Neuronal stem cell (in vitro differentiated cells): ENCODE measurements at regions not wholly inside any gene's neighbourhood (a gene's known extent, or its start where the extent isn't known, plus 50 kb on each side); places are given as distances from the start of the nearest gene placed in this dataset.

Source experiments
- DNase-seq: peaks from one replicate; pipeline ENCODE4 v3.0.0-alpha.2; 2013; ENCODE audit warnings: low spot score
- H2AFZ ChIP-seq: one replicate; pipeline ENCODE4 v1.6.1; 2013; ENCODE audit warnings: mild to moderate bottlenecking, low read length, inconsistent platforms
- H2AK5ac ChIP-seq: 2 replicates; pipeline ENCODE4 v1.6.1; 2013; ENCODE audit warnings: low read depth, mild to moderate bottlenecking, inconsistent platforms, low read length, moderate library complexity, mixed read lengths
- H2BK120ac ChIP-seq: 2 replicates; pipeline ENCODE4 v1.6.1; 2013; ENCODE audit warnings: low read depth, mild to moderate bottlenecking, inconsistent platforms, low read length, moderate library complexity, mixed read lengths
- H2BK12ac ChIP-seq: one replicate; pipeline ENCODE4 v1.6.1; 2013; ENCODE audit warnings: low read length, inconsistent platforms
- H2BK15ac ChIP-seq: 2 replicates; pipeline ENCODE4 v1.6.1; 2013; ENCODE audit warnings: mild to moderate bottlenecking, low read length, inconsistent platforms, mixed read lengths
- H2BK5ac ChIP-seq: one replicate; pipeline ENCODE4 v1.6.1; 2013; ENCODE audit warnings: inconsistent platforms, mild to moderate bottlenecking, low read length, moderate library complexity
- H3K14ac ChIP-seq: one replicate; pipeline ENCODE4 v1.6.1; 2013; ENCODE audit warnings: low read length, inconsistent platforms
- H3K18ac ChIP-seq: 2 replicates; pipeline ENCODE4 v1.6.1; 2013; ENCODE audit warnings: low read length, inconsistent platforms
- H3K23ac ChIP-seq: 2 replicates; pipeline ENCODE4 v1.6.1; 2013; ENCODE audit warnings: low read depth, mild to moderate bottlenecking, mixed read lengths, low read length, inconsistent platforms; ENCODE audit not compliant: poor library complexity
- H3K27ac ChIP-seq: replicated peaks from 3 replicates; pipeline ENCODE4 v1.5.1; 2013; ENCODE audit warnings: low read length, inconsistent platforms
- H3K27me3 ChIP-seq, 3 experiments: 2 replicates each; pipeline ENCODE4 v1.6.1; 2013; ENCODE audit warnings: low read length in 3 of 3, mild to moderate bottlenecking in 2 of 3, inconsistent platforms in 1 of 3, low read depth in 1 of 3, mixed read lengths in 1 of 3, moderate library complexity in 1 of 3; ENCODE audit not compliant: control insufficient read depth in 3 of 3, insufficient read depth in 3 of 3
- H3K36me3 ChIP-seq, 2 donors: replicated peaks in 1 of 2; 2 replicates each; pipeline ENCODE4 v1.6.1; 2013; ENCODE audit warnings: low read length in 2 of 2; ENCODE audit not compliant: control insufficient read depth in 2 of 2, insufficient read depth in 2 of 2
- H3K4ac ChIP-seq: 2 replicates; pipeline ENCODE4 v1.6.1; 2013; ENCODE audit warnings: inconsistent platforms, mild to moderate bottlenecking, low read length, moderate library complexity
- H3K4me1 ChIP-seq, 2 donors: 1 replicate in 1 of 2; 2 replicates in 1 of 2; pipeline ENCODE4 v1.6.1; 2013; ENCODE audit warnings: low read length in 2 of 2, low read depth in 1 of 2; ENCODE audit not compliant: control insufficient read depth in 2 of 2, insufficient read depth in 1 of 2
- H3K4me2 ChIP-seq: one replicate; pipeline ENCODE4 v1.6.1; 2013; ENCODE audit warnings: mild to moderate bottlenecking, low read length, inconsistent platforms; ENCODE audit not compliant: insufficient read depth, poor library complexity, severe bottlenecking
- H3K4me3 ChIP-seq, 2 donors: 2 replicates each; pipeline ENCODE4 v1.5.1; 2013; ENCODE audit warnings: low read length in 2 of 2, mild to moderate bottlenecking in 2 of 2, inconsistent platforms in 1 of 2, moderate library complexity in 1 of 2
- H3K79me1 ChIP-seq: one replicate; pipeline ENCODE4 v1.6.1; 2013; ENCODE audit warnings: low read depth, mild to moderate bottlenecking, inconsistent platforms, low read length, moderate library complexity
- H3K9ac ChIP-seq: one replicate; pipeline ENCODE4 v1.6.1; 2013; ENCODE audit warnings: mild to moderate bottlenecking, low read depth, low read length, inconsistent platforms; ENCODE audit not compliant: poor library complexity
- H3K9me3 ChIP-seq, 2 donors: replicated peaks in 1 of 2; 2 replicates each; pipeline versions ENCODE3 to v1.6.1; 2013; ENCODE audit warnings: low read length in 2 of 2, mild to moderate bottlenecking in 2 of 2, inconsistent platforms in 1 of 2, low read depth in 1 of 2, mixed read lengths in 1 of 2, moderate library complexity in 1 of 2; ENCODE audit not compliant: control insufficient read depth in 2 of 2, insufficient read depth in 1 of 2
- H4K8ac ChIP-seq: one replicate; pipeline ENCODE4 v1.6.1; 2013; ENCODE audit warnings: low read depth, mild to moderate bottlenecking, inconsistent platforms, low read length, moderate library complexity
- H4K91ac ChIP-seq: one replicate; pipeline ENCODE4 v1.6.1; 2013; ENCODE audit warnings: low read length, low read depth, mild to moderate bottlenecking, inconsistent platforms; ENCODE audit not compliant: poor library complexity
- WGBS, 2 donors: extraction: QIAGEN DNeasy Blood & Tissue Kit; methylation state at CpG; one replicate each; pipeline ENCODE4 v1.1.7; 2013; ENCODE audit warnings: missing lambda C conversion rate in 2 of 2, mixed read lengths in 1 of 2; ENCODE audit not compliant: insufficient read length in 2 of 2, insufficient replicate concordance in 1 of 2; ENCODE audit errors: extremely low coverage in 2 of 2; 5-methylcytosine and 5-hydroxymethylcytosine counted together

GRCh38 chr4:23237771-23238170 lies 545.0 kb downstream of the GBA3 start:
- H3K23ac ChIP-seq = no peak overlapping the region
- H4K91ac ChIP-seq = no peak overlapping the region
- H3K18ac ChIP-seq = no peak overlapping the region
- no peak overlapping the region for H3K27ac ChIP-seq
- H3K4me3 ChIP-seq = no peak overlapping the region
- peaks cover 9 to 10% of the 10 kb centered on the region in 2 donors for H3K4me1 ChIP-seq
- no peaks in the 10 kb centered on the region for H3K36me3 ChIP-seq
- no peak for DNase-seq
- H3K27me3 ChIP-seq = no peaks in the 10 kb centered on the region
- no peak overlapping the region for H2BK120ac ChIP-seq
- H2BK5ac ChIP-seq = no peak overlapping the region
- WGBS, 2 donors = no CpG with 5 or more reads among the region's 3 CpGs
- H2BK15ac ChIP-seq = no peak overlapping the region
- no peak overlapping the region for H2AFZ ChIP-seq
- no peaks in the 10 kb centered on the region for H3K79me1 ChIP-seq
- no peak overlapping the region for H2BK12ac ChIP-seq
- H3K4ac ChIP-seq = no peak overlapping the region
- no peak overlapping the region for H3K4me2 ChIP-seq
- H2AK5ac ChIP-seq = no peak overlapping the region
- H3K14ac ChIP-seq = no peak overlapping the region
- H3K9ac ChIP-seq = no peak overlapping the region
- H4K8ac ChIP-seq = no peak overlapping the region
- peaks cover 0 to 5% of the 10 kb centered on the region in 2 donors for H3K9me3 ChIP-seq

- H2AFZ ChIP-seq = peak overlapping the region; percentile 84
- H4K91ac ChIP-seq = no peak overlapping the region
- no CpG with 5 or more reads among the region's 5 CpGs for WGBS, 2 donors
- H3K79me1 ChIP-seq = no peaks in the 10 kb centered on the region
- H3K4me2 ChIP-seq = no peak overlapping the region
- H3K18ac ChIP-seq = no peak overlapping the region
- DNase-seq = no peak
- no peak overlapping the region for H3K4ac ChIP-seq
- no peak overlapping the region for H2BK15ac ChIP-seq
- H3K4me3 ChIP-seq = no peak overlapping the region
- H4K8ac ChIP-seq = no peak overlapping the region
- H2BK12ac ChIP-seq = no peak overlapping the region
- no peak overlapping the region for H2AK5ac ChIP-seq
- H2BK120ac ChIP-seq = no peak overlapping the region
- peaks cover 9 to 10% of the 10 kb centered on the region in 2 donors for H3K4me1 ChIP-seq
- no peaks in the 10 kb centered on the region for H3K27me3 ChIP-seq
- no peaks in the 10 kb centered on the region for H3K36me3 ChIP-seq
- H2BK5ac ChIP-seq = no peak overlapping the region
- H3K14ac ChIP-seq = no peak overlapping the region
- no peak overlapping the region for H3K27ac ChIP-seq
- peaks cover 0 to 5% of the 10 kb centered on the region in 2 donors for H3K9me3 ChIP-seq
- no peak overlapping the region for H3K9ac ChIP-seq
- no peak overlapping the region for H3K23ac ChIP-seq
Observed at GRCh38 chr4:23235628-23236390, 543.1 kb downstream of the GBA3 start.

GRCh38 chr4:23234716-23235115 lies 542.0 kb downstream of the GBA3 start:
- WGBS, 2 donors = no CpG with 5 or more reads among the region's 4 CpGs
- Histone ChIP-seq H3K36me3 (no peaks in the 10 kb centered on the region), H4K8ac (no peak overlapping the region), H3K9me3 (peaks cover 0 to 5% of the 10 kb centered on the region in 2 donors), H3K4me3 (no peak overlapping the region), H3K4me1 (peaks cover 9 to 10% of the 10 kb centered on the region in 2 donors), H3K4me2 (no peak overlapping the region), H3K27ac (peak overlapping the region; percentile 62), H2AFZ (peak overlapping the region; percentile 4), H4K91ac (no peak overlapping the region), H2BK12ac (no peak overlapping the region), H2BK15ac (no peak overlapping the region), H3K9ac (no peak overlapping the region), H2BK120ac (no peak overlapping the region), H3K18ac (no peak overlapping the region), H3K23ac (no peak overlapping the region), H3K14ac (no peak overlapping the region), H3K79me1 (no peaks in the 10 kb centered on the region), H3K4ac (no peak overlapping the region), H2BK5ac (no peak overlapping the region), H2AK5ac (no peak overlapping the region), H3K27me3 (no peaks in the 10 kb centered on the region)
- no peak for DNase-seq

GRCh38 chr4:23234018-23234417 lies 541.3 kb downstream of the GBA3 start:
- no peak overlapping the region for H3K4me3 ChIP-seq
- no peak overlapping the region for H2BK120ac ChIP-seq
- H3K4me1 ChIP-seq = peaks cover 9 to 10% of the 10 kb centered on the region in 2 donors
- no peak overlapping the region for H3K4me2 ChIP-seq
- H3K18ac ChIP-seq = no peak overlapping the region
- H3K36me3 ChIP-seq = no peaks in the 10 kb centered on the region
- H2BK12ac ChIP-seq = no peak overlapping the region
- peak; percentile 32 for DNase-seq
- H3K4ac ChIP-seq = no peak overlapping the region
- no peaks in the 10 kb centered on the region for H3K27me3 ChIP-seq
- no CpG with 5 or more reads among the region's 2 CpGs for WGBS, 2 donors
- H2BK5ac ChIP-seq = no peak overlapping the region
- H2AK5ac ChIP-seq = no peak overlapping the region
- peak overlapping the region; percentile 4 for H2AFZ ChIP-seq
- no peak overlapping the region for H4K8ac ChIP-seq
- H3K79me1 ChIP-seq = no peaks in the 10 kb centered on the region
- H3K27ac ChIP-seq = peak overlapping the region; percentile 62
- no peak overlapping the region for H3K23ac ChIP-seq
- H2BK15ac ChIP-seq = no peak overlapping the region
- H3K9ac ChIP-seq = no peak overlapping the region
- H3K9me3 ChIP-seq = peaks cover 0 to 5% of the 10 kb centered on the region in 2 donors
- H4K91ac ChIP-seq = no peak overlapping the region
- H3K14ac ChIP-seq = no peak overlapping the region
